CD14-positive monocyte (primary cell): ENCODE measurements at regions not wholly inside any gene's neighbourhood (a gene's known extent, or its start where the extent isn't known, plus 50 kb on each side); places are given as distances from the start of the nearest gene placed in this dataset.

Source experiments
- DNase-seq, 3 donors: peaks; one replicate each; pipeline ENCODE4 v3.0.0-alpha.2; 2011 to 2022
- H2AFZ ChIP-seq: 2 replicates; pipeline ENCODE4 v1.6.0; 2012; ENCODE audit warnings: mild to moderate bottlenecking, low read depth, low read length, inconsistent platforms; ENCODE audit not compliant: insufficient read depth, poor library complexity, severe bottlenecking
- H3K27ac ChIP-seq, 2 donors: 1 replicate in 1 of 2; 2 replicates in 1 of 2; pipeline ENCODE4 v1.5.1; 2012 to 2013; ENCODE audit warnings: low read length in 2 of 2, control low read depth in 1 of 2, inconsistent platforms in 1 of 2, low read depth in 1 of 2, mild to moderate bottlenecking in 1 of 2
- H3K27me3 ChIP-seq, 2 donors: one replicate each; pipeline versions ENCODE4 v1.6.0 to v1.6.1; 2011 to 2013; ENCODE audit warnings: low read length in 2 of 2; ENCODE audit not compliant: control insufficient read depth in 2 of 2, insufficient read depth in 2 of 2
- H3K36me3 ChIP-seq, 2 donors: replicated peaks in 1 of 2; 1 replicate in 1 of 2; 2 replicates in 1 of 2; pipeline versions ENCODE4 v1.5.1 to v1.6.1; 2012 to 2013; ENCODE audit warnings: low read length in 2 of 2, control low read depth in 1 of 2, inconsistent platforms in 1 of 2, mild to moderate bottlenecking in 1 of 2; ENCODE audit not compliant: insufficient read depth in 2 of 2, control insufficient read depth in 1 of 2
- H3K4me1 ChIP-seq, 2 donors: 1 replicate in 1 of 2; 2 replicates in 1 of 2; pipeline versions ENCODE4 v1.5.1 to v1.6.1; 2012 to 2013; ENCODE audit warnings: low read length in 2 of 2, control low read depth in 1 of 2, inconsistent platforms in 1 of 2, mild to moderate bottlenecking in 1 of 2, moderate library complexity in 1 of 2; ENCODE audit not compliant: insufficient read depth in 2 of 2, control insufficient read depth in 1 of 2
- H3K4me2 ChIP-seq: replicated peaks from 2 replicates; pipeline ENCODE3; 2012; ENCODE audit warnings: low read length, moderate library complexity, mild to moderate bottlenecking; ENCODE audit not compliant: poor library complexity, severe bottlenecking; ENCODE audit errors: extremely low read depth
- H3K4me3 ChIP-seq, 3 experiments: fragments of 200-600 bp in 1 of 3; sonication (generic) in 1 of 3; replicated peaks in 1 of 3; 1 replicate in 2 of 3; 2 replicates in 1 of 3; pipeline ENCODE4 v1.5.1; 2011 to 2013; ENCODE audit warnings: low read length in 3 of 3, mild to moderate bottlenecking in 3 of 3, control low read depth in 2 of 3, low read depth in 2 of 3, inconsistent platforms in 1 of 3, moderate library complexity in 1 of 3
- H3K79me2 ChIP-seq: 2 replicates; pipeline ENCODE4 v1.6.0; 2012; ENCODE audit warnings: mild to moderate bottlenecking, control low read depth, inconsistent platforms, low read length, moderate library complexity; ENCODE audit not compliant: insufficient read depth
- H3K9ac ChIP-seq: 2 replicates; pipeline ENCODE4 v1.6.0; 2017; ENCODE audit warnings: low read length, mild to moderate bottlenecking; ENCODE audit not compliant: insufficient read depth, poor library complexity, severe bottlenecking
- H3K9me3 ChIP-seq, 2 donors: replicated peaks in 1 of 2; 1 replicate in 1 of 2; 2 replicates in 1 of 2; pipeline versions ENCODE4 v1.5.1 to v1.6.1; 2012 to 2013; ENCODE audit warnings: low read length in 2 of 2, control low read depth in 1 of 2; ENCODE audit not compliant: control insufficient read depth in 1 of 2, insufficient read depth in 1 of 2
- H4K20me1 ChIP-seq: 2 replicates; pipeline ENCODE4 v1.6.0; 2012; ENCODE audit warnings: mild to moderate bottlenecking, low read length, control low read depth, moderate library complexity; ENCODE audit not compliant: insufficient read depth
- H3K27ac Mint-ChIP-seq, 7 donors: one replicate each; pipeline ENCODE4 v1.8.0; 2020; ENCODE audit warnings: mild to moderate bottlenecking in 7 of 7, mixed read lengths in 7 of 7, moderate library complexity in 6 of 7, inconsistent platforms in 2 of 7
- H3K27me3 Mint-ChIP-seq, 3 donors: one replicate each; pipeline ENCODE4 v1.8.0; 2021 to 2022; ENCODE audit warnings: low read depth in 3 of 3, mild to moderate bottlenecking in 3 of 3, mixed read lengths in 3 of 3, moderate library complexity in 3 of 3, inconsistent platforms in 1 of 3
- H3K36me3 Mint-ChIP-seq, 2 donors: one replicate each; pipeline ENCODE4 v1.8.0; 2020; ENCODE audit warnings: mixed read lengths in 2 of 2, inconsistent platforms in 1 of 2, mild to moderate bottlenecking in 1 of 2
- H3K4me1 Mint-ChIP-seq: one replicate; pipeline ENCODE4 v1.8.0; 2020; ENCODE audit warnings: mild to moderate bottlenecking, mixed read lengths
- H3K4me3 Mint-ChIP-seq, 2 donors: one replicate each; pipeline ENCODE4 v1.8.0; 2020; ENCODE audit warnings: mild to moderate bottlenecking in 2 of 2, mixed read lengths in 2 of 2, moderate library complexity in 1 of 2
- H3K9me3 Mint-ChIP-seq, 7 donors: one replicate each; pipeline ENCODE4 v1.8.0; 2020 to 2022; ENCODE audit warnings: mixed read lengths in 7 of 7, mild to moderate bottlenecking in 6 of 7, moderate library complexity in 6 of 7, inconsistent platforms in 2 of 7
- WGBS: methylation state at CpG from one replicate; pipeline ENCODE4 v1.1.5; 2013; ENCODE audit warnings: missing lambda C conversion rate; ENCODE audit not compliant: insufficient coverage; 5-methylcytosine and 5-hydroxymethylcytosine counted together
- intact Hi-C, 2 donors: fragments of 100-400 bp; cut with micrococcal nuclease; formaldehyde crosslinking; loops; one replicate each; pipeline versions ENCODE4 v1.15.0 to v1.15.1; 2023
- TF ChIP-seq, protein P1 (sequence below): fragments of 200-600 bp; IDR thresholded peaks from one replicate; pipeline ENCODE4 v1.8.0; 2022; ENCODE audit warnings: antibody characterized with exemption, mild to moderate bottlenecking

DNA sequence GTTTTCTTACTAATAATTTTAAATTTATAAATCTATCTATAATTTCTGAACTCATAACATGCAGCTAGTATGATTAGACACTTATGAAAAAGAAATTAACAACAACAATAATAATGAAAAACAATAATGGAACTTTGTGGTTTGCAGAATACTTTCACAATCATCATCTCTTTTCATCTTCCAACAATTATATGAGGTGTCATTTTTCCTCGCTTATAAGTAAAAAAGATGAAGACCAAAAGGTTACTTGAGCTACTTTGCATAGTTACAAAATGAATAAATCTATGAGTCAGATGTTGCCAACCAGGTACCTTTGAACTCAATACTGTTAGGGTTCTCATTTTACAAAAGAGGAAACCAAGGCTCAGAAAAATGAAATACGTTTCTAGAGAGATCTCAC lies 98.5 kb upstream of the ELOVL6 start:
- no peak overlapping the region for H3K4me3 Mint-ChIP-seq

DNA sequence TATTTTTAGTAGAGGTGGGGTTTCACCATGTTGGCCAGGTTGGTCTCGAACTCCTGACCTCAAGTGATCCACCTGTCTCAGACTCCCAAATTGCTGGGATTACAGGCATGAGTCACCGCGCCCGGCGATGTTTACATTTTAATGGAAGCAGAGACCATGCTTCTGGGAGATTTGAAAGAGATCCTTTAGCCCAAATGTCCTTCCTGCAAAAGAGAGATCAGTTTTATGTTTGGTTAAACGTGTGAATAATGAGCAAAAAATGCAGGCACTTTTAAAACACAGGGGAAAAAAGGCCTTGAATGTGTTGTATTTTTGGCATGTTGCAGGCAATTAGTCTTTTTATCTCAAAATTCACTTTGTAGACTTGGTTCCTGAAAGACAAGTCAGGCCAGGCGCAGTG lies 95.8 kb upstream of the ELOVL6 start:
- TF ChIP-seq, protein P1, sequence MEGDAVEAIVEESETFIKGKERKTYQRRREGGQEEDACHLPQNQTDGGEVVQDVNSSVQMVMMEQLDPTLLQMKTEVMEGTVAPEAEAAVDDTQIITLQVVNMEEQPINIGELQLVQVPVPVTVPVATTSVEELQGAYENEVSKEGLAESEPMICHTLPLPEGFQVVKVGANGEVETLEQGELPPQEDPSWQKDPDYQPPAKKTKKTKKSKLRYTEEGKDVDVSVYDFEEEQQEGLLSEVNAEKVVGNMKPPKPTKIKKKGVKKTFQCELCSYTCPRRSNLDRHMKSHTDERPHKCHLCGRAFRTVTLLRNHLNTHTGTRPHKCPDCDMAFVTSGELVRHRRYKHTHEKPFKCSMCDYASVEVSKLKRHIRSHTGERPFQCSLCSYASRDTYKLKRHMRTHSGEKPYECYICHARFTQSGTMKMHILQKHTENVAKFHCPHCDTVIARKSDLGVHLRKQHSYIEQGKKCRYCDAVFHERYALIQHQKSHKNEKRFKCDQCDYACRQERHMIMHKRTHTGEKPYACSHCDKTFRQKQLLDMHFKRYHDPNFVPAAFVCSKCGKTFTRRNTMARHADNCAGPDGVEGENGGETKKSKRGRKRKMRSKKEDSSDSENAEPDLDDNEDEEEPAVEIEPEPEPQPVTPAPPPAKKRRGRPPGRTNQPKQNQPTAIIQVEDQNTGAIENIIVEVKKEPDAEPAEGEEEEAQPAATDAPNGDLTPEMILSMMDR, result no peak
- Histone ChIP-seq H3K4me1 (no peaks in the 10 kb centered on the region), H3K4me3 (no peak overlapping the region), H3K27me3 (peaks cover 0 to 2% of the 10 kb centered on the region in 2 donors), H3K27ac (no peak overlapping the region), H3K79me2 (no peaks in the 10 kb centered on the region), H2AFZ (no peak overlapping the region), H3K36me3 (no peaks in the 10 kb centered on the region), H4K20me1 (no peaks in the 10 kb centered on the region), H3K9me3 (no peaks in the 10 kb centered on the region), H3K4me2 (no peak overlapping the region), H3K9ac (no peak overlapping the region)
- no CpG with 5 or more reads among the region's 7 CpGs for WGBS
- Mint-ChIP-seq H3K27ac (peak overlapping the region in 1 of 7 donors; percentile 57), H3K4me3 (no peak overlapping the region), H3K36me3 (no peaks in the 10 kb centered on the region), H3K9me3 (peaks cover 0 to 2% (median 0%) of the 10 kb centered on the region in 7 donors), H3K27me3 (peaks cover 3 to 19% (median 18%) of the 10 kb centered on the region in 3 donors), H3K4me1 (no peaks in the 10 kb centered on the region)
- DNase-seq, result no peak
- intact Hi-C loops, result no loop called here

More for the DNA sequence above, 98.5 kb upstream of the ELOVL6 start:
- Histone ChIP-seq H3K4me2 (no peak overlapping the region), H3K27ac (no peak overlapping the region), H3K79me2 (no peaks in the 10 kb centered on the region), H3K4me1 (no peaks in the 10 kb centered on the region), H3K27me3 (peaks cover 0 to 2% of the 10 kb centered on the region in 2 donors), H3K4me3 (no peak overlapping the region), H3K9ac (no peak overlapping the region), H3K36me3 (no peaks in the 10 kb centered on the region), H4K20me1 (no peaks in the 10 kb centered on the region), H2AFZ (no peak overlapping the region), H3K9me3 (no peaks in the 10 kb centered on the region)
- Mint-ChIP-seq H3K27me3 (peaks cover 0 to 20% (median 15%) of the 10 kb centered on the region in 3 donors), H3K36me3 (no peaks in the 10 kb centered on the region), H3K9me3 (peaks cover 0 to 1% (median 0%) of the 10 kb centered on the region in 7 donors), H3K27ac (no peak overlapping the region), H3K4me1 (no peaks in the 10 kb centered on the region)
- DNase-seq, result no peak
- no CpG with 5 or more reads among the region's 2 CpGs for WGBS
- intact Hi-C loops, result no loop called here
- TF ChIP-seq, protein P1, result no peak
